GM21526 (cell line): ENCODE measurements at regions not wholly inside any gene's neighbourhood (a gene's known extent, or its start where the extent isn't known, plus 50 kb on each side); places are given as distances from the start of the nearest gene placed in this dataset.

Source experiments
- ATAC-seq: cut with Tn5 transposase; IDR thresholded peaks from one replicate; pipeline ENCODE4 v1.9.1; 2021; ENCODE audit warnings: moderate library complexity; ENCODE audit not compliant: unreplicated experiment, low FRiP score

DNA sequence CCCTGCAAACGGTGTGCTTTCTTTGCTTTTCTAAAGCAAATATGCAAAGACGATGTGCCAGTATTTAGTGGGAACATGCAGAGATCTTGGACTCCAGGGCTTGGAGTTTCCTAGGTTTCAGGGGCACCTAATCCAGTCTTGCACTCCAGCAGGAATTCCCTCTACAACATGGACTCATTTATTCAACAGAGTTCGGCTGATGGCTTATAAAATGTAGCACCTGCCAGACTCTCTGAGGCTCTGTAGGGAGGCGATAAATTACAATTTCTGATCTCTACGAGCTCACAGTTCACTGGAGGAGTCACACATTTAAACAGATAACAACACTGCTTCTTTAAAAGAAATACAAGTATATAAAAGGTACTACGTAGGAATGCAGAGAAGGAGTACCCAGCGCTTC, 143.7 kb downstream of the FGF9 start:
- ATAC-seq, result no peak

DNA sequence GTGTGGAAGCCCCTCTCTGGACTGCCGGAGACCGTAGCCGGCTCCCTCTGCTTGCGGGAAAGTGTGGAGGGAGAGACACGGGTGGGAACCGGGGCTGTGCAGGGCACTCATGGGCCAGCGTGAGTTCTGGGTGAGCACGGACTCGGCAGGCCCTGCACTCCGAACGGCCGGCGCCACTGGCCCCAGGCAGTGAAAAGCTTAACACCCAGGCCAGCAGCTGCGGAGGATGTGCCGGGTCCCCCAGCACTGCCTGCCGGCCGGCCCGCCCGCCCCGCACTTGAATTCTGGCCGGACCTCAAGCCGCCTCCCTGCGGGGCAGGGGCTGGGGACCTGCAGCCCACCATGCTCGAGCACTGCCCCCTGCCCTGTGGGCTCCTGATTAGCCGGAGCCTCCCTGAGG, 147.0 kb downstream of the FGF9 start:
- ATAC-seq, result no peak

DNA sequence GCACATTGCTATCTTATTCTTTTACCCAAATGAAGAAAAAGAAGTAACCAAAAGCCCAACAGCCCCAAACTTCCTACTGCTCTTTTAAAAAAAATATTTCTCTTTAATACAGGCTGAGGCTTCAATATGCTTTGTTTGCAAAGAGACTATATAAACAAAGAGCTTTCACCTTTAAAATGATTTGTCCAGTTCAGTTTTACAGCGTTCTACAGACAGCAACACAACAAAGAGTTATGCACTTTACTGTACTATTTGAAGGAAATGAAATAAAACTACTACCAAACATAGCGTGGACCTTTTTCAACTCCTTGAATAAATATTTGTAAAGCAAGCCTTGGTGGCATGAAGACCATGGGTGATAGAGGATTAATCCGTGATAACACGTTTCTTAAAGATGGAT, 151.2 kb downstream of the FGF9 start:
- ATAC-seq, result no peak

DNA sequence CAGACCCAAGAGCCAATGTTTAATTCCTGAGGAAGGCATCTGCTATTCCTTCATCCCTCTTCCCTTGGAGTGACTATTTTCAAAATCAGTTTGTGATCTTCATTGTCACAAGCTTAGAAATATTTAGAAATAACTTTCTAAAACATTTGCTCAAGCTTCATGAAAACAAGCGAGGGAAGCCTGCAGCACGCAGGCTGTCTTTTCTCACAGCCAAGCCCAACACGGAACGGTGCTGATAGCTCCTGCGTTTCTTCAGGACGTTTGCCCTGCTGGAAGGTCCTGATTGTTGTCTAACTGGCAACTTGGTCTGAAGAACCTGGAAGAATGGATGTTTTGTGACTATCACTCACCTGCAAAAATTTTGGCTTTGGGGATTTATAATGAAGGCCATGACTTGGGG, 152.5 kb downstream of the FGF9 start:
- no peak for ATAC-seq

DNA sequence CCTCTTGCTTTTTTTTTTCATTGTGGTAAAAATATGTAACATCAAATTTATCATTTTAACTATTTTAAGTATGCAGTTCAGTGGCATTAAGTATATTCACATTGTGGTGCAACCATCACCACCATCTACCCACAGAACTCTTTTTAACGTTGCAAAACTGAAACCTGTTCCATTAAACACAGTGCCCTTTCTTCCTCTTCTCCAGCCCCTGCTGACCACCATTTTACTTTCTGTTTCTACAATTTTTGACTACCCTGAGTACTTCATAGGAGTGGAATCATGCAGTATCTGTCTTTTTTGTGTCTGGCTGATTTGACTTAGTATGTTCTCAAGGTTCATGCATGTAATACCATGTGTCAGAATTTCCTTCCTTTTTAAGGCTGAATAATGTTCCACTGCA, 153.1 kb downstream of the FGF9 start:
- no peak for ATAC-seq

DNA sequence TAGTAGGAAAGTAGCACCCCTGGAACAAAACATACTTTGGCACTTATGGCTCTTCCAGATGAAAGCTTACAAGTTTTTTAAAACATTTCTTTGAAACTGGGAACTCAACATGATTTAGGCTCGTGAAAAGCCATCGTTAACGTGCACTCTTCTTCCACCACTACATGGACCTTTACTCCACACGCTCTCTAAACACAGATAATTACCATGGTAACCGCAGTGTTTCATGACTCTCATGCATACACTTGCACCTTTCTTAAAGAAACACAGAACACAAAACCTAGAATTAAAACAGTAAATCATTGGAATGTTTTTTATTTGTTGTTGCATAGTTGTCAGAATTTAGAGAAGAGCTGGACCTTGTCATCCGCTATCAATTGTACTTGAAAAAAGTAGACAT, 154.3 kb downstream of the FGF9 start:
- no peak for ATAC-seq

DNA sequence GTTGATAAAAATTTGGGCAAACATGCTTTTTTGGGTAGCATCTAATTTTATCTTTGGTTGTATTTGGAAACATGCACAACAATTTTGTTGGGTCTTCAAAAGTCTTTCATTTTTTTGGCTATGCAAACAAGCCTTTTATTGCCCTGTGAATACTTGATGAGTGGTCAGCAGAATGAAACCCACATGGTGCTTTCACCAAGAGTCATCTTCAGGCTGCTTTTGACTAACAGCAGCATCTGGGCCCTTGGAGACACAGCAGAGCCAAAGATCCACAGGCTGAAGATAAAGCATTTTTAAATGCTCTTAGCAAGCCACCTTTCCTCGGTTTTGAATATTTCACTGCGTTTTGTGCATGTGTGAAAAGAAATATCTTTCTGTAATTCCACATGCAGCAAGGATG, 154.9 kb downstream of the FGF9 start:
- ATAC-seq, result no peak

DNA sequence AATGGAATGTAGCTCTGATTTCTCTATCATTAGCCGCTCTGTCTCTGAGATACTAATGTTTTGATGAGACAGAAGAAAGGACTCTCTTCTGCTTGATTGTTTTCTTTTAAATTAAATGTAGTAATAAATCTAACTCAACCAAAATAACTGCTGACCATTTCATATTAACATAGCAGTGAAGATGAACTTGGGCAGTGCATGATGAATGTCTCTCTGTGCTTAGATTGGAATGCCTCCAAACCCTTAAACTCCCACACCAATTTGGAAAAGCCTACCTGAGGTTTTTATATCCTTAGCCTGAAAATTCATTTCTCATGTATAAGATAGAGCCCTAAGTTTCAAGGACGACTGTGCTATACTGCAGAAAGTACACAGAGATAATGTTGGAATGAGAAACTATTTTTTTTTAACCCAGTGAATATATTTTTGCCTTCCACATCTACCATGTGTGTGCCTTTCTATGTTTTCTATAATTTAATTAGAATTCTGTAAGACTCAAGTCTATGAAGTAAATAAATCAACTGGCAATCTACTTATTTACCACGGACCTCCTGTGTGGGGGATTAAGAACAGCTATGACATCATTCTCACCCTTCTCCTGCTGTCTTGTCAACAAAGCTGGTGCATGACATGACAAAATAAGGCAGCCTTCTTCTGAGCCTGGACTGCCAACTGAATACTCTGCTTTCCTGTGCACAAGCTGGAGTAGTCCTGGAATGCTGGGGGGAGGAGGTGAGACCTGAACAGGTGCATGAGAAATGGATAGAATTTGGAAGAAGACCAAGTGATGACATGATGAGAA, 155.5 kb downstream of the FGF9 start:
- no peak for ATAC-seq

DNA sequence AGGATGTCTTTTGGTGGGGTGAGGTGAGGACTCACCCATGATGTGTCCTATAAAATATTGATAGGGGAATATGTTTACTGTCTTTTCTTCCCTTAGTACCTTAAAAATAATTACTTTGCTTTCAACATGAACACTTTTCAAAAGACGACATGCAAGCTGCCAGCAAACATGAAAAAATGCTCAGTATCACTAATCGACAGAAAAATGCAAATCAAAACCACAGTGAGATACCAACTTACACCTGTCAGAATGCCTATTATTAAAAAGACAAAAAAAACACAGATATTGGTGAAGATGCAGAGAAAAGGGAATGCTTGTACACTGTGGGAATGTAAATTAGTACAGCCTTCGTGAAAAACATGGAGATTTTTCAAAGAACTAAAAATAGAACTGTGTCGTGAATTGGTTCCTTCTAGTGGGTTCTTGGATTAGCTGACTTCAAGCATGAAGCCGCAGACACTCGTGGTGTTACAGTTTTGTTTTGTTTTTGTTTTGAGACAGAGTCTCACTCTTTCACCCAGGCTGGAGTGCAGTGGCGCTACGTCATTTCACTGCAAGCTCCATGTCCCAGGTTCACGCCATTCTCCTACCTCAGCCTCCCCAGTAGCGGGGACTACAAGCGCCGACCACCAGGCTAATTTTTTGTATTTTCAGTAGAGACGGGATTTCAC, 160.9 kb downstream of the FGF9 start:
- ATAC-seq, result no peak

DNA sequence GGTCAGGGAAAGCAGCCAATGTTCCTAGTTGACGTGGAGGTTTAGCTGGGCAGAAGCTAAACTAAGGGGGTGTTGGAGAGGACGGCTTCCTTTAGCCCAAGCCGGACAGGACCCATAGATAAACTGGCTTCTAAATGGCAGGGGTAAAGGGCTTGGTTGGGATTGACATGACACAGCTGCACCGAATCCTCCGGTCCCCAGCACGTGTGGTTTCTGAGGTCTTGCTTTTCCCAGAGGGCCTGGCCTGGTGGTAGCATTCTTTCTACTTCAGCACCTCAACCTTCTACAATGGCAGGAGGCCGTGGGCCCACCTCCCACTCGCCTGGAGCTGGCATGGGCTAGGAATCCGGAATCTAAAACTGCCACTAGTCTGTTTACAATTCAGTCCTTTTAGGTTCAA, 163.0 kb downstream of the FGF9 start:
- ATAC-seq, result no peak

DNA sequence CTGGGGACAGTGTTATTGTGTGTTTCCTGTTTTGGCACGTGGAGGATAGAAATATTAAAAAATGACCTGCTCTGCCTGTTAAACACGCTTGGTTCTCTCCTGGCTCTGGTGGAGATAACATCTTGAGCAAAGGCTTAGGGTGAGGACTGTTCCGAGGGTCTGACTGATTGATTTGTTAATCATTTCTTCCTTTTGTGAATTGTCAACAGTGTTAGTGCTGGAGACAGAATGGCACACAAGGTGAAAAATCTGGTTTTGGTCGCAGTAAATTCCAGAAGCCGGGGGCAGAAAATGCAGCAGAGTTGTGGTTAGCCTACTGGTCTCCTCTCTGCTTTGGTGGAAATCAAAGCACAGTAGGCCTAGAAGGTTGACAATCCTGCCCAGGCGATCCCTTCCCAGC, 163.6 kb downstream of the FGF9 start:
- no peak for ATAC-seq

DNA sequence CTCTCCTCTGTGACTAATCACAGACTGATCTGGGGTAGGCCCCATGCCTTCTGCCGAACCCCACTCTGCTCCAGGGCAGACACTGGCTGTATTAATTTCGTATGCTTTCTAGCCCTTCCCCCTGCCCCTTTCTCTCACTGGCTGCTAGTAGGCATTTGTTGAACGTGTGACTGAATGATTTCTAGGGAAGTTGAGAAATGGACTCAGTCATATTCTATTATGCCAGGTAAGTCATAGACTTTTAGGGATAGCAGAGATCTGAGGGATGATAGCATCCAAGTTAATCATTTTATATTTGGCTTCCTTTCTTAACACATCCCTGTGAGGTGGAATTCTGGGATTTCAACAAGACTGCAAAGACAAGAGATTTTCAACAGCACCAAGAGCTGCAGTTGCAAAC, 166.4 kb downstream of the FGF9 start:
- no peak for ATAC-seq

DNA sequence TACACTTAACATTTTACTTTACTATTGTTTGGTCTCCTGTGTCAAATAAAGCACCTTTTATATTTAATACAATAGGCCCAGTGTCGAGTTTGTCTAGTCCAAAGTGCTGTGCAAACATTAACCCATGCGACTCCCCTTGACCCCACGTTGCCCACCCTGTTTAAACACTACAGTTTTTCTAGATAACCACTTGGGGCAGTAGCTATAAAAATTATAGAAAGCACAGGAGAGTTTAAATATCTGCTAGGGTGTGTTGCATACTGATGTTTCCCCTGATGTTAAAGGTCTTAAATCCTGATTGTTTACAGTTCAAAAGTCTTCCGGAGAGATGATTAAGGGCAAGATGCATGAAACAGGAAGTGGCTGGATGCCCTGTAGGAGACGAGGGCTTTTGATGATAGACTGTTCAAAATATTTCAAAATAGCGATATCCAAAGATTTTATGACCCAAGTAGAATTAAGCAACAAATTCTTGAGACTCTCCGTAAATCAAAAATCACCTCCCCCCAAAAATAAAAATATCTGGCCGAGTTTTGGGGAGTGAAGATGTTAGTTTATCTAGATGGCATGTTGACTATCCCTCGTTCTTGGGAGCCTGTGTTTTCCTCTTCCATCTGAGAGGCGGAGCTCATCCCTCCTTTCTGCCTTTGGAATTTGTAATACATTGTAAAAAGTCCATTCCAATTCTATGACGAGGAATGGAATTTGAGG, 167.1 kb downstream of the FGF9 start:
- ATAC-seq, result no peak

DNA sequence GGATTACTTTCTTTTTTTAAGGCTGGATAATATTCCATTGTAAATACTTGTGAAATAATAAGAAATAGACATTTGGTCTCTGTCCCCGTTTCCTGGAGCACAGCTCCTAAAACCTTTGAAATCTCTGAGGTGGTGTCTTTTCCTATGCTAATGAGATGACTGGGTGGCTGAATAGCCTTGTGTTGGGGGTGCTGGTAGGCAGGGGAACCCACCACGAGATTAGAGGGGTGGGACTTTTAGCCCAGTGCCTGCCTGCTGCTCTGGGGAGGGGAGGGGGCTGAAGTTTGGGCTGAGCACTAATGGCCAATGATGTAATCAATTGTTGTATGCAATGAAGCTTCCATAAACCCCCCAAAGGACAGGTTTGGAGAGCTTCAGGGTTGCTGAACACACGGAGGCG, 175.7 kb downstream of the FGF9 start:
- ATAC-seq, result no peak

DNA sequence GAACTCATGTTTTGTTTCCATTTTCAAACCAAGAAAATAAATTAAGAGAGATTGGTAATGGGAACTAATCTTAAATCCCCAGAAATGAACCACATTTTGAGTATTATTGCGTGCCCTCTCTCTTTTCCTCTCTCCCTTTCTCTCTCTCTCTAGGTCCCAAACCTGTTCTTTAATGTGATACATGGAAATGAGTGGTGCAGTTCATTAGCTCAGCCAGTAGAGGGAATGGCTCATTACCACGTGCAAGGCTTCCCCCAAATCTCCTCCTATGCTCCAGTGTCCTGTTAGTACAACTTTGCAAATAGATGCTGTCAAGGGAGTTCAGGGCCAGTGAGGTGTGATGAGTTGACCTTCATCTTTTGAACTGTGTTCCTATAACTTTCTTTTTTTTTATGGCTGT, 178.4 kb downstream of the FGF9 start:
- no peak for ATAC-seq

DNA sequence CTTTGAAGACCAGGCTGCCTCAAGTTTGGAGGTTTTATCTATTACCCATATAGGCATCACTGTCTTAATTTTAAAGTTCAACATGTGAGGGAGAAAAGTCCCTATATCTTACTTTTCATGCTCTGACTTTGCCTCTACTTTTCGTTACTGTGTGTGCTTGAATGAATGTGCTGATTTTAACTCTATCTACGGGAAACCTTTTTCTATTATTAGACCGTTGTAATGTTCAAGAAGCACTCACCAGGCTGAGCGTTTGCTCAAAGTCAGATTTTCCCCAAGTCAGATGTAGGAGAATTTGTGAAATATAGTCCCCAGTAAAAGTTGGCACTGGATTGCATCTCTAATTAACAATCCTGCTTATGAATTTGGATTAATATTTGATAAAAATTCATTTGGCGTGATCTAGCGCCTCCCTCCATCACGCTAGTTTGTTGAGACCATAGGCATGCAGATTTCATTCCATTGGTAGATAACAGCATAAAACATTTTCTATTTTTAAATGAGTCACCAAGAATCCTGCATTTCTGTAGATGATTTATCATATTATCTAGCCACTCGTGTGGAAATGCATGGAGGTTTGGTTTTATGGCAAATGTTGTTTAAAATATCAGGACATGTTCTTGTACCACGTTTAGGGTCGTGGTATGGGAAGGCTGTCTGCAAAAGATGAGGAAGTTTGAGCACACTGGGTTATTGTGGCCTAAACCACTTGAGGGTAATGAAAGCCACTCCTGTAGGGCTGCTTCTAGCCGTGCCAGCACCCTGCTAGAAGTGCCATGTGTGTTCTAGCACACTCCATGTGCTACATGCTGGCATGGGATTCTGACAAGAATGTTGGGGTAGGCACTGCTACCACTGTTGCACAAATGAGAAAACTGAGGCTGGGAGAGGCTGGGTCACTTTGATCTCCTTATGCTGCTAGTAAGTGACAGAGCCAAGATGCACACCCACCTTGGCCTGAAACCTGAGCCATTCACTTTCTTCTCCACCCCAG, 179.4 kb downstream of the FGF9 start:
- ATAC-seq, result no peak

DNA sequence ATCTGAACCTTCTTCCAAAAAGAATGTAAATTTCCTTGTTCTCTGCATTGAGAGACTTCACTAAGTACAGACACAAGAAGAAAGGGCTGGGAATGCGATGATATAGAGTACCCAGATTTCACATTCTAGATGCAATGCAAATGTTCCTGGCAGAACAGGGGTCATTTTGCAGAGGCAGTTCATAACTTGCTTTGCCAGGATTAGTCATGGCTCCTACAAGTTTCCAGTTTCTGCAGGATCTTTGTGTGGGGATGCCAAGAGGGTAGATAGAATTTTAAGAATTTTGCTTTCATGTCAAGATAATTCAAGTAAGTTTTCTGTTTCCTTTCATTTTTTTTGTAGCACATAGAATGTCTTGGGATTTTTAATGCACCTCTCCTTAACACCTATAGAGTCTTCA, 181.2 kb downstream of the FGF9 start:
- ATAC-seq, result no peak

DNA sequence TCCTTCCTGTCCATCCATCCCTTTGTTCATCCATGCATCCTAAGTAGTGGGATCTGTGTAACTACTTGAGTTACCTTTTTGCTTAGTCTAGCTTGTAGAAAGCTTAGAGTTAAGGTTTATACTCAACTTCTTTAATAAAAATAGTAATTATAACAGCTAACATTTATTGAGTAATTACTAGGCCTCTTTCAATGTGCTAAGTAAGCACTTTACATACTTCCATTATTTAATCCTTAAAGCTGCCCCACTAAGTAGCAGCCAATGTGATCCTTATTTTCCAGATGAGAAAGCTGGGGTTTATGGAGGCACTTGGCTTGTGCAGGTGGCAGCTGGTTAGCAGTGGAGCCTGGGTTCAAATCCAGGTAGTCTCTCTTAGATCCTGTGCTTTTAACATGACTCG, 182.9 kb downstream of the FGF9 start:
- no peak for ATAC-seq

DNA sequence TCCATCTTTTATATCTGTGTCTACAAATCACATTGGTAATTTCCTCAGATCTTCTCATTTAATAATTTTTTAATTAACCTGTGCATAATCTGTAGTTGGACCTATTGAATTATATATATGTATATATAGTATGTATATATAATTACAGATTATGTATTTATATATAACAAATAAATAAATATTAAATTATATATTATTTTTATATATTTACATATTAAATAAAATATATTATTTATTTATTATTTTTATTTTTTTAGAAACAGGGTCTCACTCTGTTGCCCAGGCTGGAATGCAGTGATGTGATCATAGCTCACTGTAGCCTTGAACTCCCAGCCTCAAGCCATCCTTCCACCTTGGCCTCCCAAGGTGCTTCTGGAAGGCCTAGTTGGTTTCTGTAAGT, 197.9 kb downstream of the FGF9 start:
- ATAC-seq, result no peak

DNA sequence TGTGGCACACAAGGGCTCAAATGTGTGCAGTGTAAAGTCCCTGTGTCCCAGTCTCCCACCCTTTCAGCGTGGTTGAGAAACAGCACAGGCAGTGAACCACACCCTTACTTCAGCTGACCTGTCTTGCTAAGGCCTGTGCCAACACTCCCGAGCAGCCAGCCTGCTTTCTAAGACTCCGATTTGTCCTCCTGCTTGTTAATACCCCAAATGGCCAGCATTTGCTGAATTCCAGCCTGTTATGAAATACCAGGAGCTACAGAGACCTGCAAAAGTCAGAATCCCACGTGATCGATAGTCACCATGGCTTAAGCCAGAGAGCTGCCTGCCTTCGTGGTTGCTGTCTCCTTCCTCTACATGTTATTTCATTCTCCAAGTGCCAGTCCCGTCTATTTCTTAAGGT, 200.5 kb downstream of the FGF9 start:
- no peak for ATAC-seq

DNA sequence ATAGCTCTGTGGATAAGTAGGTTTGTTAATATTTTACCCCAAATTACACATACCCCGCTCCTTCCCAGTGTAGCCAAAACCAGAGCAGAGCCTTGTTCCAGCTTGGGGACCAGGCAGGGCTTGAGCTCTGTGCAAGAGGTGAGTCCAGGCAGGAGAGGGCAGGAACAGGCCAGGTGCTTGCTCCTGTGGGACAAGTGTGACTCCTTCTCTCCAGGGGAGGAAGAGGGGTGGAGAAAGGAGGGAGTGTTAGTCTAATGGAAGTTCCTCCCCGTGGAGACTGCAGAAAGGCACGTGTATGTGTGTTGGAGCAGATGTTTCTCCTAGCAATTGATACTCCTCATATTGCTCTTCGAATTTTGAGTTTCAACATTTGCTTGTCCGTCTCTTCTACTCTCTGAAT, 201.0 kb downstream of the FGF9 start:
- ATAC-seq, result no peak
